Activated CD4-positive, alpha-beta memory T cell treated with anti-CD3 and anti-CD28 coated beads for 36 hours (primary cell): ENCODE measurements at regions not wholly inside any gene's neighbourhood (a gene's known extent, or its start where the extent isn't known, plus 50 kb on each side); places are given as distances from the start of the nearest gene placed in this dataset.
"Not testable (repeated sequence)": the region's sequence is repeated elsewhere in the genome, so short reads cannot be mapped to it uniquely, and the experiment has no call there.

Source experiments
- CTCF ChIA-PET: fragments of 350-600 bp; sonication (Branson Sonifier 250); formaldehyde crosslinking; loops from one replicate; lab custom pipeline; 2021; ENCODE audit warnings: antibody characterized with exemption, inconsistent platforms; lab: Charles Lee
- POLR2A ChIA-PET: fragments of 350-600 bp; sonication (Branson Sonifier 250); formaldehyde crosslinking; loops from one replicate; lab custom pipeline; 2021; ENCODE audit warnings: antibody characterized with exemption; lab: Charles Lee
- DNase-seq: peaks from one replicate; pipeline ENCODE4 v3.0.0-alpha.2; 2020
- H3K27ac Mint-ChIP-seq: one replicate; pipeline ENCODE4 v1.8.0; 2021; ENCODE audit warnings: mixed read lengths
- H3K27me3 Mint-ChIP-seq: one replicate; pipeline ENCODE4 v1.8.0; 2021; ENCODE audit warnings: mixed read lengths
- H3K36me3 Mint-ChIP-seq: one replicate; pipeline ENCODE4 v1.8.0; 2021; ENCODE audit warnings: mixed read lengths
- H3K4me1 Mint-ChIP-seq: one replicate; pipeline ENCODE4 v1.8.0; 2021; ENCODE audit warnings: low read depth, mixed read lengths
- H3K4me3 Mint-ChIP-seq: one replicate; pipeline ENCODE4 v1.8.0; 2021; ENCODE audit warnings: mild to moderate bottlenecking, mixed read lengths
- H3K9me3 Mint-ChIP-seq: one replicate; pipeline ENCODE4 v1.8.0; 2021; ENCODE audit warnings: mixed read lengths
- intact Hi-C: fragments of 100-400 bp; cut with micrococcal nuclease; formaldehyde crosslinking; loops from one replicate; pipeline ENCODE4 v1.15.1; 2023

GRCh38 chr7:119270644-119271043 is 1002.3 kb upstream of the KCND2 start:
- intact Hi-C loops = no loop called here
- DNase-seq = no peak
- Mint-ChIP-seq H3K27me3 (no peaks in the 10 kb centered on the region), H3K27ac (no peak overlapping the region), H3K4me3 (no peak overlapping the region), H3K9me3 (peaks cover 11% of the 10 kb centered on the region), H3K4me1 (no peaks in the 10 kb centered on the region), H3K36me3 (no peaks in the 10 kb centered on the region)
- ChIA-PET CTCF (no interaction called here), POLR2A (no interaction called here)

- H3K27ac Mint-ChIP-seq = no peak overlapping the region
- no peak for DNase-seq
- H3K27me3 Mint-ChIP-seq = no peaks in the 10 kb centered on the region
- peaks cover 13% of the 10 kb centered on the region for H3K9me3 Mint-ChIP-seq
- H3K36me3 Mint-ChIP-seq = no peaks in the 10 kb centered on the region
- no peak overlapping the region for H3K4me3 Mint-ChIP-seq
- intact Hi-C loops = no loop called here
- ChIA-PET POLR2A (no interaction called here), CTCF (no interaction called here)
- H3K4me1 Mint-ChIP-seq = no peaks in the 10 kb centered on the region
Observed at GRCh38 chr7:119271147-119271779, 1001.7 kb upstream of the KCND2 start.

- no peaks in the 10 kb centered on the region for H3K36me3 Mint-ChIP-seq
- no peak overlapping the region for H3K27ac Mint-ChIP-seq
- ChIA-PET CTCF (no interaction called here), POLR2A (no interaction called here)
- H3K27me3 Mint-ChIP-seq = no peaks in the 10 kb centered on the region
- peaks cover 6% of the 10 kb centered on the region for H3K9me3 Mint-ChIP-seq
- no peak for DNase-seq
- H3K4me3 Mint-ChIP-seq = no peak overlapping the region
- intact Hi-C loops = no loop called here
- no peaks in the 10 kb centered on the region for H3K4me1 Mint-ChIP-seq
Observed at GRCh38 chr7:119281181-119281846, 991.7 kb upstream of the KCND2 start.

GRCh38 chr7:119283353-119283752 is 989.6 kb upstream of the KCND2 start:
- ChIA-PET CTCF (no interaction called here), POLR2A (no interaction called here)
- Mint-ChIP-seq H3K27me3 (no peaks in the 10 kb centered on the region), H3K4me3 (no peak overlapping the region), H3K9me3 (peaks cover 4% of the 10 kb centered on the region), H3K36me3 (no peaks in the 10 kb centered on the region), H3K27ac (no peak overlapping the region), H3K4me1 (no peaks in the 10 kb centered on the region)
- intact Hi-C loops = no loop called here
- no peak for DNase-seq

DNA sequence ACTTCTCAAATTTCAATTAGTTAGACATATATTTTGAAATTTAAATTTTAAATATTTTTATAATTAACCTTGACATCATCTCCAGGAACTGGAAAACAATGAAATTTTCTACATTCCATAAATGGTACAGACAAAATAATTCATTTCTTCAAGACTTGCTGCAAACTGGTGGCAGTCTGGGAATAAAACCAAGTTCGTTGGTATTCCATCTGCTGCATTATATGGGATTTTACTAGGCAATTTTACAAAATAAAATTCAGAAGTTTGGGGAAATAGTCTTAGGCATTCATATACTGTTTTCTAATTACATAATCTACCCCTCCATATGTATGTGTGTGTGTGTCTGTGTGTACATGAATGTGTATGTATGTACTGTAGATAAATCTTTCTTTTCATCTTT is 984.6 kb upstream of the KCND2 start:
- no peak overlapping the region for H3K4me3 Mint-ChIP-seq
- ChIA-PET CTCF (no interaction called here), POLR2A (no interaction called here)
- no peak for DNase-seq
- H3K9me3 Mint-ChIP-seq = no peaks in the 10 kb centered on the region
- H3K4me1 Mint-ChIP-seq = no peaks in the 10 kb centered on the region
- no peaks in the 10 kb centered on the region for H3K27me3 Mint-ChIP-seq
- intact Hi-C loops = no loop called here
- no peak overlapping the region for H3K27ac Mint-ChIP-seq
- no peaks in the 10 kb centered on the region for H3K36me3 Mint-ChIP-seq

- H3K36me3 Mint-ChIP-seq, H3K4me3 Mint-ChIP-seq, H3K27me3 Mint-ChIP-seq, H3K4me1 Mint-ChIP-seq, H3K27ac Mint-ChIP-seq, DNase-seq, POLR2A ChIA-PET, intact Hi-C loops, CTCF ChIA-PET: not testable (repeated sequence)
- H3K9me3 Mint-ChIP-seq = peaks cover 21% of the 10 kb centered on the region
Observed at GRCh38 chr7:119300341-119300740, 972.6 kb upstream of the KCND2 start.

DNA sequence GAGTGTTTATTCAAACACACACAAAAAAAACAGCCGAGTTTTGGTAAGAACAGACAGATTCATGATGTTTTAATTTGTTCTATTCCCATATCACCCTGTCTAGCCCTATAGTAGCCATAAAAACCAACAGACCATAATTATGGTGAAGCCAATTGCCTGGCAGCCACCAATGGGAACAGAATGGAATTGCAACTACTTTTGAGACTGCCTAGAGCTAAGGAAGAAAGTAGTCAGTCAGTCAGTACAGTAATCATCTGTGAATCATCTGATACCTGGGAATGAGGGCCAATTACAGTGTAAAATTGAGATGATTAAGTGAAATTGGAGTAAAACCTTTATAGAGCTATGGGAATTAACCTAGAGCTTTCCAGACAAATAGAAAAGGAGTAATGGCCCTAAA is 952.7 kb upstream of the KCND2 start:
- no peak overlapping the region for H3K4me3 Mint-ChIP-seq
- H3K27ac Mint-ChIP-seq = no peak overlapping the region
- H3K36me3 Mint-ChIP-seq = no peaks in the 10 kb centered on the region
- ChIA-PET CTCF (no interaction called here), POLR2A (no interaction called here)
- no peaks in the 10 kb centered on the region for H3K27me3 Mint-ChIP-seq
- no peak for DNase-seq
- H3K9me3 Mint-ChIP-seq = peaks cover 14% of the 10 kb centered on the region
- no peaks in the 10 kb centered on the region for H3K4me1 Mint-ChIP-seq
- intact Hi-C loops = no loop called here

DNA sequence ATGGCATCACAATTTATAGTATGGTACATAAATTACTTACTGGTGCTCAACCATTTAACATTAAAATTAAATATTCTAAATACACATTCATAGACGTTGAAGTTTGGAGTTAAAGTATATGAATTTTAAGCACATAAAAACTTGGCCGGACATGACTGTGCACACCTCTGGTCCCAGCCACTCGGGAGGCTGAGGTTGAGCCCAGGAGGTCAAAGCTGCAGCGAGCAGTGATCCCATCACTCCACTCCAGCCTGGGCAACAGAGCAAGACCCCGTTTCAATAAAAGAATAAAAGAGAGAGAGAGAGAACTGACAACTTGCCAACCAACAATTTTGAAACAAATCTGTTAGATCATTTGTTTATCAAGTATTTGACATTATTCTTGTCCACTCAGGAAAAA is 943.3 kb upstream of the KCND2 start:
- ChIA-PET POLR2A (no interaction called here), CTCF (no interaction called here)
- Mint-ChIP-seq H3K4me1 (no peaks in the 10 kb centered on the region), H3K9me3 (peaks cover 21% of the 10 kb centered on the region), H3K27me3 (no peaks in the 10 kb centered on the region), H3K27ac (no peak overlapping the region), H3K4me3 (no peak overlapping the region), H3K36me3 (no peaks in the 10 kb centered on the region)
- intact Hi-C loops = no loop called here
- no peak for DNase-seq

GRCh38 chr7:119335405-119335804 is 937.6 kb upstream of the KCND2 start:
- no peak for DNase-seq
- Mint-ChIP-seq H3K4me1 (no peaks in the 10 kb centered on the region), H3K4me3 (no peak overlapping the region), H3K27ac (no peak overlapping the region), H3K27me3 (no peaks in the 10 kb centered on the region), H3K9me3 (peaks cover 3% of the 10 kb centered on the region), H3K36me3 (no peaks in the 10 kb centered on the region)
- intact Hi-C loops = no loop called here
- POLR2A ChIA-PET = no interaction called here
- CTCF ChIA-PET = no interaction called here

- no peak overlapping the region for H3K27ac Mint-ChIP-seq
- no peaks in the 10 kb centered on the region for H3K36me3 Mint-ChIP-seq
- intact Hi-C loops = no loop called here
- H3K4me3 Mint-ChIP-seq = no peak overlapping the region
- no peaks in the 10 kb centered on the region for H3K4me1 Mint-ChIP-seq
- H3K27me3 Mint-ChIP-seq = no peaks in the 10 kb centered on the region
- POLR2A ChIA-PET = no interaction called here
- DNase-seq = no peak
- CTCF ChIA-PET = no interaction called here
- H3K9me3 Mint-ChIP-seq = peaks cover 7% of the 10 kb centered on the region
Observed at GRCh38 chr7:119341822-119342221, 931.2 kb upstream of the KCND2 start.

- Mint-ChIP-seq H3K9me3 (peaks cover 7% of the 10 kb centered on the region), H3K27me3 (no peaks in the 10 kb centered on the region), H3K36me3 (no peaks in the 10 kb centered on the region), H3K4me1 (no peaks in the 10 kb centered on the region), H3K4me3 (no peak overlapping the region), H3K27ac (no peak overlapping the region)
- CTCF ChIA-PET = no interaction called here
- intact Hi-C loops = no loop called here
- POLR2A ChIA-PET = no interaction called here
- no peak for DNase-seq
Observed at GRCh38 chr7:119343289-119343688, 929.7 kb upstream of the KCND2 start.

- intact Hi-C loops = no loop called here
- ChIA-PET CTCF (no interaction called here), POLR2A (no interaction called here)
- Mint-ChIP-seq H3K4me3 (no peak overlapping the region), H3K4me1 (no peaks in the 10 kb centered on the region), H3K9me3 (peaks cover 12% of the 10 kb centered on the region), H3K27ac (no peak overlapping the region), H3K36me3 (no peaks in the 10 kb centered on the region), H3K27me3 (no peaks in the 10 kb centered on the region)
- no peak for DNase-seq
Observed at GRCh38 chr7:119344466-119344865, 928.5 kb upstream of the KCND2 start.

DNA sequence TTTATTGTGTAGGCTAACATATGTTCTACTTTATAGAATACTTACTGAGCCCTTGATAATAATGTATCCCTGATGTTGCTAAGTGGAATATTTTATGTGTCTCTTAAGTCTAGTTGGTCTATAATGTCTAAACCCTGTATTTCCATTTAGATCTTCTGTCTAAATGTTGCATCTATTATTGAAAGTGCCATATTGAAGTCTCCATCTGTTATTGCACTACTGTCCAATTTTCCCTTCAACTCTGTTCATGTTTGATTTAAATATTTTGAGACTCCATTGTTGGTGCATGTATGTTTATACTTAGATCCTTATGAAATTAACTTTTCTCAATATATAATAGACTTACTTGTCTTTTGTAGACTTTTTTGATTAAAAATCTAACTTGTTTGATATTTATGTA is 924.5 kb upstream of the KCND2 start:
- intact Hi-C loops = no loop called here
- POLR2A ChIA-PET = no interaction called here
- Mint-ChIP-seq H3K4me1 (no peaks in the 10 kb centered on the region), H3K9me3 (peaks cover 7% of the 10 kb centered on the region), H3K4me3 (no peak overlapping the region), H3K27me3 (no peaks in the 10 kb centered on the region), H3K27ac (no peak overlapping the region), H3K36me3 (no peaks in the 10 kb centered on the region)
- no peak for DNase-seq
- CTCF ChIA-PET = no interaction called here
